MM.1S (cell line): ENCODE measurements at regions not wholly inside any gene's neighbourhood (a gene's known extent, or its start where the extent isn't known, plus 50 kb on each side); places are given as distances from the start of the nearest gene placed in this dataset.

Experiments used
- CTCF ChIP-seq: fragments of 300-600 bp; sonication (generic); IDR thresholded peaks from 2 replicates; pipeline ENCODE4 v1.5.1; 2016; ENCODE audit warnings: antibody characterized with exemption, low read length, mixed read lengths
- EZH2phosphoT487 ChIP-seq: fragments of 300-600 bp; sonication (generic); IDR thresholded peaks from 2 replicates; pipeline ENCODE4 v1.6.1; 2018; ENCODE audit warnings: antibody characterized with exemption, low read length

- no peak for TF ChIP-seq CTCF
- TF ChIP-seq EZH2phosphoT487, result no peak
These were observed 126.3 kb upstream of the ZNF385D start for GRCh38 chr3:21877214-21877754.
